Mesenchymal stem cell (in vitro differentiated cells and primary cell): ENCODE measurements at regions not wholly inside any gene's neighbourhood (a gene's known extent, or its start where the extent isn't known, plus 50 kb on each side); places are given as distances from the start of the nearest gene placed in this dataset.

ENCODE experiments used
- DNase-seq: peaks from one replicate; pipeline ENCODE4 v3.0.0-alpha.2; 2013
- H2AFZ ChIP-seq: one replicate; pipeline ENCODE4 v1.6.1; 2013; ENCODE audit warnings: low read depth, mild to moderate bottlenecking, control low read depth, inconsistent platforms, low read length, moderate library complexity
- H2AK5ac ChIP-seq: 2 replicates; pipeline ENCODE4 v1.6.1; 2013; ENCODE audit warnings: low read length, moderate library complexity, mild to moderate bottlenecking, inconsistent platforms; ENCODE audit not compliant: severe bottlenecking
- H2BK120ac ChIP-seq: one replicate; pipeline ENCODE4 v1.6.1; 2013; ENCODE audit warnings: low read depth, mild to moderate bottlenecking, inconsistent platforms, low read length, moderate library complexity
- H2BK12ac ChIP-seq, 2 experiments: one replicate each; pipeline ENCODE4 v1.6.1; 2013; ENCODE audit warnings: inconsistent platforms in 2 of 2, low read length in 2 of 2, mild to moderate bottlenecking in 2 of 2, moderate library complexity in 2 of 2, control low read depth in 1 of 2
- H2BK15ac ChIP-seq: one replicate; pipeline ENCODE4 v1.6.1; 2013; ENCODE audit warnings: mild to moderate bottlenecking, low read depth, inconsistent platforms; ENCODE audit not compliant: poor library complexity, severe bottlenecking
- H2BK5ac ChIP-seq: 2 replicates; pipeline ENCODE4 v1.6.1; 2013; ENCODE audit warnings: low read depth, mild to moderate bottlenecking, low read length, control low read depth, inconsistent platforms; ENCODE audit not compliant: poor library complexity, severe bottlenecking
- H3K14ac ChIP-seq, 2 experiments: one replicate each; pipeline ENCODE4 v1.6.1; 2013; ENCODE audit warnings: inconsistent platforms in 2 of 2, low read length in 2 of 2, control low read depth in 1 of 2, mild to moderate bottlenecking in 1 of 2, moderate library complexity in 1 of 2
- H3K18ac ChIP-seq, 2 experiments: one replicate each; pipeline ENCODE4 v1.6.1; 2013; ENCODE audit warnings: inconsistent platforms in 2 of 2, low read length in 2 of 2, control low read depth in 1 of 2, low read depth in 1 of 2, mild to moderate bottlenecking in 1 of 2
- H3K23ac ChIP-seq, 2 experiments: one replicate each; pipeline ENCODE4 v1.6.1; 2013; ENCODE audit warnings: inconsistent platforms in 2 of 2, low read length in 2 of 2, mild to moderate bottlenecking in 2 of 2, moderate library complexity in 2 of 2, control low read depth in 1 of 2
- H3K27ac ChIP-seq: 2 replicates; pipeline ENCODE4 v1.5.1; 2013; ENCODE audit warnings: mild to moderate bottlenecking, moderate library complexity, low read length, control low read depth, inconsistent platforms; ENCODE audit not compliant: poor library complexity, severe bottlenecking
- H3K27me3 ChIP-seq, 2 experiments: 2 replicates each; pipeline versions ENCODE4 v1.6.1 to v1.7.0; 2013; ENCODE audit warnings: low read length in 2 of 2, mild to moderate bottlenecking in 2 of 2, moderate library complexity in 2 of 2, control low read depth in 1 of 2, inconsistent platforms in 1 of 2; ENCODE audit not compliant: control insufficient read depth in 1 of 2, insufficient read depth in 1 of 2
- H3K36me3 ChIP-seq, 2 experiments: 2 replicates each; pipeline versions ENCODE4 v1.6.1 to v1.7.0; 2013; ENCODE audit warnings: low read length in 2 of 2, control low read depth in 1 of 2, inconsistent platforms in 1 of 2, low read depth in 1 of 2, mild to moderate bottlenecking in 1 of 2; ENCODE audit not compliant: insufficient read depth in 2 of 2, control insufficient read depth in 1 of 2
- H3K4ac ChIP-seq, 2 experiments: one replicate each; pipeline ENCODE4 v1.6.1; 2013; ENCODE audit warnings: inconsistent platforms in 2 of 2, low read length in 2 of 2, mild to moderate bottlenecking in 2 of 2, moderate library complexity in 2 of 2, control low read depth in 1 of 2, low read depth in 1 of 2
- H3K4me1 ChIP-seq: 2 replicates; pipeline ENCODE4 v1.6.1; 2013; ENCODE audit warnings: low read depth, low read length, control low read depth; ENCODE audit not compliant: control insufficient read depth, insufficient read depth
- H3K4me2 ChIP-seq: 2 replicates; pipeline ENCODE4 v1.6.1; 2013; ENCODE audit warnings: low read length, mild to moderate bottlenecking, inconsistent platforms; ENCODE audit not compliant: poor library complexity, severe bottlenecking
- H3K4me3 ChIP-seq, 2 experiments: 2 replicates each; pipeline versions ENCODE4 v1.5.1 to v1.7.0; 2013; ENCODE audit warnings: low read length in 2 of 2, mild to moderate bottlenecking in 2 of 2, control low read depth in 1 of 2, low read depth in 1 of 2; ENCODE audit not compliant: insufficient read depth in 1 of 2
- H3K79me1 ChIP-seq: replicated peaks from 2 replicates; pipeline ENCODE4 v1.6.1; 2013; ENCODE audit warnings: mild to moderate bottlenecking, control low read depth, low read length, inconsistent platforms; ENCODE audit not compliant: poor library complexity, severe bottlenecking
- H3K9ac ChIP-seq: 2 replicates; pipeline ENCODE4 v1.7.0; 2013; ENCODE audit warnings: mild to moderate bottlenecking, low read length, moderate library complexity
- H3K9me3 ChIP-seq: 2 replicates; pipeline ENCODE4 v1.7.0; 2013; ENCODE audit warnings: mild to moderate bottlenecking, low read length; ENCODE audit not compliant: control insufficient read depth
- H4K8ac ChIP-seq: one replicate; pipeline ENCODE4 v1.6.1; 2013; ENCODE audit warnings: inconsistent platforms, mild to moderate bottlenecking, low read length, moderate library complexity
- H4K91ac ChIP-seq: one replicate; pipeline ENCODE4 v1.6.1; 2013; ENCODE audit warnings: mild to moderate bottlenecking, low read length, inconsistent platforms
- WGBS: methylation state at CpG from one replicate; pipeline ENCODE4 v1.1.7; 2013; ENCODE audit warnings: mixed read lengths; 5-methylcytosine and 5-hydroxymethylcytosine counted together

DNA sequence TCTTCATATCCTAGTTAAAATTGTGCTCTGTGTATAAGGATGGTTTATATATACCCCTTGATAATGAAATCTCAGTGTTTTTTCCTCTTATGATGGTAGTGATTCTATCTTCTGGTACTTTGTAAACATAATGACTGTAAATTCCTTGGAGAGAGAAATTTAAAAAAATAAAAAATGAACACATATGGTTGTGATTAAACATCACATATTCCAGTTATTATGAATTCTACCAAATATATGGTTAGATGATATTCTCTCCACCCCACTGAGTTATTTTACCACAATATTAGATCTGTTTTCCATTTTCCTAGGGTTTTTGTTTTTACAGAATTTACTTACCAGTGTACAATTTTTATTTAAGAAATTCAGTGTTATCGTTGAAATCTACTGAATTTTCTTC is 481.9 kb upstream of the NOVA1 start:
- Histone ChIP-seq H2BK5ac (no peak overlapping the region), H3K36me3 (no peaks in the 10 kb centered on the region), H3K27ac (no peak overlapping the region), H3K23ac (no peak overlapping the region), H2AK5ac (no peak overlapping the region), H2AFZ (no peak overlapping the region), H3K18ac (no peak overlapping the region), H4K8ac (no peak overlapping the region), H3K9me3 (no peaks in the 10 kb centered on the region), H3K4me3 (no peak overlapping the region), H2BK120ac (no peak overlapping the region), H3K4ac (no peak overlapping the region), H2BK12ac (no peak overlapping the region), H3K4me1 (no peaks in the 10 kb centered on the region), H3K27me3 (no peaks in the 10 kb centered on the region), H3K9ac (peak overlapping the region; percentile 5), H2BK15ac (no peak overlapping the region), H3K4me2 (no peak overlapping the region), H4K91ac (no peak overlapping the region), H3K14ac (no peak overlapping the region), H3K79me1 (no peaks in the 10 kb centered on the region)
- DNase-seq: no peak
- no CpG with 5 or more reads among the region's 1 CpG for WGBS

DNA sequence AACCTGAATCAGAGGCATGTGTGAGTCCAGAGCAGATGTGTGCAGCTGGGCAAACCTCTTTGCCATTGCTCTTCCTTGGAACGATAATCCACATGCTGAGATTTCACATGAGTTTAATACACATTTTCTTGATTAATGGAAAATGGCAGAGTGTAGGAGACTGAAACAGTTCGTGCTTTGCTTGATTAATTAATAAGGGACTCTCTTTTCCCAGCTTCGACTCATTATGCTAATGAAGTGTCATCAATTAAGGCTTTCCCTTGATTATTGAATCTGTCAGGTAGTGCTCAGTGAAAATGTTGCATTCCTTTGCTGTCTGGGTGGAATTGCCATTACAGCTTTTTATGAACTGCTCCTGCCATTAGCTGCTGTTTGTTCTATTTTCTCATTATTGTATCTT is 487.7 kb upstream of the NOVA1 start:
- Histone ChIP-seq H3K27me3 (no peaks in the 10 kb centered on the region), H3K27ac (no peak overlapping the region), H3K14ac (no peak overlapping the region), H3K18ac (no peak overlapping the region), H3K4me2 (no peak overlapping the region), H3K9me3 (no peaks in the 10 kb centered on the region), H3K4me3 (no peak overlapping the region), H3K79me1 (no peaks in the 10 kb centered on the region), H3K4me1 (no peaks in the 10 kb centered on the region), H4K8ac (no peak overlapping the region), H4K91ac (no peak overlapping the region), H2BK15ac (no peak overlapping the region), H3K4ac (no peak overlapping the region), H3K23ac (no peak overlapping the region), H2BK12ac (no peak overlapping the region), H3K9ac (no peak overlapping the region), H2AK5ac (no peak overlapping the region), H2BK120ac (no peak overlapping the region), H3K36me3 (no peaks in the 10 kb centered on the region), H2AFZ (no peak overlapping the region), H2BK5ac (no peak overlapping the region)
- 69% methylated on average over 3 of the region's 3 CpGs for WGBS
- no peak for DNase-seq

DNA sequence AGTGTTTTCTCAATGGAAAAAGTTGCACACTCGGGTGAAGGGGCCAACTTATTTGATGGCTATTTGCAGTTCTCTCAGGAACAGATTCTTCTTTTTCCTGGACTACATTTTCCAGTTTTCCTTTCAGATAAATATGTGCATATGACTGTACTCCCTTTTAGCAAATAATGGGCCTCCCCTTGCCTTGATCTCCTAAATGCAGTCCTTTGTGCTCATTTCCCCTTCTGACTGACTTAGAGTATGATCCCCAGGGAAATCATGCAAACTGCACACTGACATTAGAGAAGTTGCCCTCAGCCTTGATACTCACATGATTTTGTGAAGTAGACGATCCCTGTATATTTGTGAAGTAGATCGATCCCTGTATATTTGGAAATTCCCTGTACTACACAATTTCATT is 492.9 kb upstream of the NOVA1 start:
- Histone ChIP-seq H2AK5ac (no peak overlapping the region), H2BK12ac (no peak overlapping the region), H2AFZ (no peak overlapping the region), H3K4me1 (no peaks in the 10 kb centered on the region), H3K27me3 (no peaks in the 10 kb centered on the region), H4K91ac (no peak overlapping the region), H3K36me3 (no peaks in the 10 kb centered on the region), H3K23ac (no peak overlapping the region), H3K14ac (no peak overlapping the region), H3K4ac (no peak overlapping the region), H3K4me3 (no peak overlapping the region), H3K9ac (no peak overlapping the region), H2BK15ac (no peak overlapping the region), H3K4me2 (no peak overlapping the region), H3K18ac (no peak overlapping the region), H3K9me3 (no peaks in the 10 kb centered on the region), H2BK120ac (no peak overlapping the region), H3K79me1 (no peaks in the 10 kb centered on the region), H4K8ac (no peak overlapping the region), H3K27ac (no peak overlapping the region), H2BK5ac (no peak overlapping the region)
- WGBS: 83% methylated on average over 2 of the region's 3 CpGs
- DNase-seq: no peak

DNA sequence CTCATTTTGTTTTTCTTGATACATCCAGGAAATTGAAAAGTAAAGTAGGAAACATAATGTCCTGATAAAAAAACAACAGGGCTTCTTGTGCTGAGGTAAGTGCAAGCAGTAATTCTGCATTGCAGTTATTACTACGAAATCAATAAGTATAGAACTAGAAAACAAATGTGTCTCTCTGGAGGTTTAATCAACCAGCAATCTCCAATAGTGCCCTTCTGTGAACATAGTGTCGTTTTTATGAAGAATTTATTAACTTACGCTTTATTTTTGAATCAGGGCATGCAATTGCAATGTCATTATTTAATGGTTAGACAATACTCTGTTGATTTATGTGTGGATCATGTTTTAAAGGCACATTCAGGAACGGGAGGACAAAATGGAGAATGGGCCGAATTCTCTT is 494.1 kb upstream of the NOVA1 start:
- no peaks in the 10 kb centered on the region for H3K36me3 ChIP-seq
- H3K18ac ChIP-seq: no peak overlapping the region
- 50% methylated on average over 3 of the region's 5 CpGs for whole genome bisulfite sequencing
- no peak overlapping the region for H3K4me2 ChIP-seq
- no peak overlapping the region for H2BK12ac ChIP-seq
- no peak overlapping the region for H2BK5ac ChIP-seq
- H3K79me1 ChIP-seq: no peaks in the 10 kb centered on the region
- no peak overlapping the region for H2BK15ac ChIP-seq
- H3K27ac ChIP-seq: no peak overlapping the region
- H3K9ac ChIP-seq: no peak overlapping the region
- no peaks in the 10 kb centered on the region for H3K4me1 ChIP-seq
- no peak overlapping the region for H3K14ac ChIP-seq
- no peaks in the 10 kb centered on the region for H3K27me3 ChIP-seq
- no peak for DNase-seq
- H3K4ac ChIP-seq: no peak overlapping the region
- no peak overlapping the region for H4K91ac ChIP-seq
- no peaks in the 10 kb centered on the region for H3K9me3 ChIP-seq
- H2AFZ ChIP-seq: no peak overlapping the region
- H3K4me3 ChIP-seq: no peak overlapping the region
- no peak overlapping the region for H4K8ac ChIP-seq
- no peak overlapping the region for H2AK5ac ChIP-seq
- H2BK120ac ChIP-seq: no peak overlapping the region
- no peak overlapping the region for H3K23ac ChIP-seq
